GM23338 (cell line): ENCODE measurements at regions not wholly inside any gene's neighbourhood (a gene's known extent, or its start where the extent isn't known, plus 50 kb on each side); places are given as distances from the start of the nearest gene placed in this dataset.

Source experiments
- ATAC-seq: fragments of 200-7000 bp; cut with Tn5 transposase; 3 replicates; pipeline ENCODE4 v1.9.1; 2020
- DNase-seq: peaks from one replicate; pipeline ENCODE4 v3.0.0-alpha.2; 2015; ENCODE audit warnings: low spot score
- H2AFZ ChIP-seq: fragments of 200-600 bp; sonication (generic); 2 replicates; pipeline ENCODE4 v1.8.0; 2016; ENCODE audit warnings: antibody characterized with exemption, mild to moderate bottlenecking, moderate library complexity
- H3F3A ChIP-seq: fragments of 200-600 bp; sonication (generic); replicated peaks from 2 replicates; pipeline ENCODE4 v1.8.0; 2017; ENCODE audit warnings: antibody characterized with exemption, mixed run types, low read depth
- H3K27ac ChIP-seq: fragments of 200-600 bp; sonication (generic); 2 replicates; pipeline ENCODE4 v1.6.1; 2016; ENCODE audit warnings: low read depth
- H3K27me3 ChIP-seq: fragments of 200-600 bp; sonication (generic); 2 replicates; pipeline ENCODE4 v1.8.0; 2016; ENCODE audit warnings: mild to moderate bottlenecking, mixed run types, moderate library complexity; ENCODE audit not compliant: insufficient read depth
- H3K36me3 ChIP-seq: fragments of 200-600 bp; sonication (generic); 2 replicates; pipeline ENCODE4 v1.8.0; 2016; ENCODE audit warnings: mild to moderate bottlenecking; ENCODE audit not compliant: insufficient read depth
- H3K4me1 ChIP-seq: fragments of 200-600 bp; sonication (generic); 2 replicates; pipeline ENCODE4 v1.8.0; 2016; ENCODE audit warnings: mild to moderate bottlenecking, moderate library complexity; ENCODE audit not compliant: insufficient read depth
- H3K4me2 ChIP-seq: fragments of 200-600 bp; sonication (generic); 2 replicates; pipeline ENCODE4 v1.7.1; 2017; ENCODE audit warnings: mixed run types
- H3K4me3 ChIP-seq: fragments of 200-600 bp; sonication (generic); 2 replicates; pipeline ENCODE4 v1.6.1; 2016; ENCODE audit warnings: mixed run types
- H3K79me2 ChIP-seq: fragments of 200-600 bp; sonication (generic); replicated peaks from 2 replicates; pipeline ENCODE4 v1.8.0; 2017; ENCODE audit warnings: mild to moderate bottlenecking; ENCODE audit not compliant: insufficient read depth
- H3K9me2 ChIP-seq: fragments of 200-600 bp; sonication (generic); 2 replicates; pipeline ENCODE4 v1.8.0; 2017; ENCODE audit not compliant: insufficient read depth
- H4K20me1 ChIP-seq: fragments of 200-600 bp; sonication (generic); replicated peaks from 2 replicates; pipeline ENCODE4 v1.8.0; 2017; ENCODE audit warnings: mild to moderate bottlenecking; ENCODE audit not compliant: insufficient read depth
- H3K27ac Mint-ChIP-seq: 2 replicates; pipeline ENCODE4 v1.8.0; 2020; ENCODE audit warnings: inconsistent platforms, mild to moderate bottlenecking, moderate library complexity, mixed read lengths
- H3K27me3 Mint-ChIP-seq: 3 replicates; pipeline ENCODE4 v1.8.0; 2022; ENCODE audit warnings: low read depth, mild to moderate bottlenecking, moderate library complexity, mixed read lengths, inconsistent platforms; ENCODE audit not compliant: insufficient read depth, poor library complexity
- H3K36me3 Mint-ChIP-seq: 3 replicates; pipeline ENCODE4 v1.8.0; 2021; ENCODE audit warnings: low read depth, mild to moderate bottlenecking, inconsistent platforms, moderate library complexity, mixed read lengths
- H3K4me1 Mint-ChIP-seq: 3 replicates; pipeline ENCODE4 v1.8.0; 2020; ENCODE audit warnings: mild to moderate bottlenecking, inconsistent platforms, mixed read lengths
- H3K4me3 Mint-ChIP-seq: 3 replicates; pipeline ENCODE4 v1.8.0; 2021; ENCODE audit warnings: moderate library complexity, mild to moderate bottlenecking, inconsistent platforms, mixed read lengths
- H3K9me3 Mint-ChIP-seq: 3 replicates; pipeline ENCODE4 v1.8.0; 2020; ENCODE audit warnings: moderate library complexity, mild to moderate bottlenecking, inconsistent platforms, mixed read lengths
- CREB1 ChIP-seq: fragments of 250-450 bp; sonication (Bioruptor Pico); IDR thresholded peaks from 2 replicates; pipeline ENCODE4 v1.5.0; 2020; ENCODE audit warnings: low read depth, mild to moderate bottlenecking, moderate library complexity
- EZH2 ChIP-seq: fragments of 200-600 bp; sonication (generic); IDR thresholded peaks from one replicate; pipeline ENCODE4 v1.8.0; 2017; ENCODE audit warnings: antibody characterized with exemption, mild to moderate bottlenecking, low read depth; ENCODE audit not compliant: unreplicated experiment
- EZH2phosphoT487 ChIP-seq: fragments of 200-600 bp; sonication (generic); IDR thresholded peaks from one replicate; pipeline ENCODE4 v1.8.1; 2018; ENCODE audit warnings: antibody characterized with exemption; ENCODE audit not compliant: unreplicated experiment
- JUNB ChIP-seq: IDR thresholded peaks from one replicate; pipeline ENCODE4 v1.6.1; 2016; ENCODE audit warnings: antibody characterized with exemption; ENCODE audit not compliant: unreplicated experiment
- NANOG ChIP-seq: IDR thresholded peaks from 2 replicates; pipeline ENCODE4 v1.6.1; 2016; ENCODE audit warnings: antibody characterized with exemption, borderline replicate concordance
- POLR2AphosphoS5 ChIP-seq: IDR thresholded peaks from 2 replicates; pipeline ENCODE4 v1.6.1; 2016; ENCODE audit warnings: antibody characterized with exemption, low read depth
- ZNF114 ChIP-seq: fragments of 250-450 bp; sonication (Bioruptor Pico); IDR thresholded peaks from 2 replicates; pipeline ENCODE4 v1.5.0; 2020; ENCODE audit warnings: mild to moderate bottlenecking, moderate library complexity
- ZNF331 ChIP-seq: fragments of 250-450 bp; sonication (Bioruptor Pico); IDR thresholded peaks from 2 replicates; pipeline ENCODE4 v1.5.0; 2020; ENCODE audit warnings: low read depth, mild to moderate bottlenecking, moderate library complexity
- TF ChIP-seq, protein P1 (sequence below), 2 experiments: fragments of 200-600 bp in 1 of 2; sonication (generic) in 1 of 2; conservative IDR thresholded peaks; 2 replicates each; pipeline versions ENCODE4 v1.5.1 to v1.6.1; 2016 to 2017; ENCODE audit warnings: antibody characterized with exemption in 2 of 2, low read depth in 2 of 2, mild to moderate bottlenecking in 2 of 2, moderate library complexity in 1 of 2
- TF ChIP-seq, protein P2 (sequence below): IDR thresholded peaks from 2 replicates; pipeline ENCODE4 v1.6.1; 2016; ENCODE audit warnings: antibody characterized with exemption
- TF ChIP-seq, protein P3 (sequence below): IDR thresholded peaks from one replicate; pipeline ENCODE4 v1.6.1; 2018; ENCODE audit warnings: antibody characterized with exemption; ENCODE audit not compliant: unreplicated experiment

DNA sequence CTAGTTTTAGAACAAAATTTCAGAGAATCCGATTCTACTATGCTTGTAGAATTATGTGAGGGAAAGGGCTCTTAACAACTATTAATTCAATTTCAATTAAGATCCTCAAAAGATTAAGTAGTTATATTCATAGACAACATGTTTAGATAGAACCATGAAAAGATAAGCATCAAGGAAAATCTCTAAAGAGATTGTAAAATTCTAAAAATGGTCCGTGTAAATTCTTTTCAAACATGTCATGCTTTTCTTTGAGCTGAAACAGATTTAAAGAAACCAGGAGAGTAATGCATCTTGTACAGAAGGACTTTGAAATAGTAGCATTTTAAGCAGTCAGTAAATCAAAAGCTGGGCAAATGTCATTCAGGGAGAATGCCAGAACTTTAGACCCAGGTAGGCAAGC lies 1080.6 kb upstream of the B3GALT2 start (continued):
- TF ChIP-seq, protein P1, sequence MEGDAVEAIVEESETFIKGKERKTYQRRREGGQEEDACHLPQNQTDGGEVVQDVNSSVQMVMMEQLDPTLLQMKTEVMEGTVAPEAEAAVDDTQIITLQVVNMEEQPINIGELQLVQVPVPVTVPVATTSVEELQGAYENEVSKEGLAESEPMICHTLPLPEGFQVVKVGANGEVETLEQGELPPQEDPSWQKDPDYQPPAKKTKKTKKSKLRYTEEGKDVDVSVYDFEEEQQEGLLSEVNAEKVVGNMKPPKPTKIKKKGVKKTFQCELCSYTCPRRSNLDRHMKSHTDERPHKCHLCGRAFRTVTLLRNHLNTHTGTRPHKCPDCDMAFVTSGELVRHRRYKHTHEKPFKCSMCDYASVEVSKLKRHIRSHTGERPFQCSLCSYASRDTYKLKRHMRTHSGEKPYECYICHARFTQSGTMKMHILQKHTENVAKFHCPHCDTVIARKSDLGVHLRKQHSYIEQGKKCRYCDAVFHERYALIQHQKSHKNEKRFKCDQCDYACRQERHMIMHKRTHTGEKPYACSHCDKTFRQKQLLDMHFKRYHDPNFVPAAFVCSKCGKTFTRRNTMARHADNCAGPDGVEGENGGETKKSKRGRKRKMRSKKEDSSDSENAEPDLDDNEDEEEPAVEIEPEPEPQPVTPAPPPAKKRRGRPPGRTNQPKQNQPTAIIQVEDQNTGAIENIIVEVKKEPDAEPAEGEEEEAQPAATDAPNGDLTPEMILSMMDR (conservative IDR thresholded peaks at IDR 0.05; ENCODE audit: low read depth in 2 of 2), result no peak
- no peak for TF ChIP-seq NANOG
- no peak for TF ChIP-seq ZNF114 (CRISPR knock-in tag)
- TF ChIP-seq, protein P2, sequence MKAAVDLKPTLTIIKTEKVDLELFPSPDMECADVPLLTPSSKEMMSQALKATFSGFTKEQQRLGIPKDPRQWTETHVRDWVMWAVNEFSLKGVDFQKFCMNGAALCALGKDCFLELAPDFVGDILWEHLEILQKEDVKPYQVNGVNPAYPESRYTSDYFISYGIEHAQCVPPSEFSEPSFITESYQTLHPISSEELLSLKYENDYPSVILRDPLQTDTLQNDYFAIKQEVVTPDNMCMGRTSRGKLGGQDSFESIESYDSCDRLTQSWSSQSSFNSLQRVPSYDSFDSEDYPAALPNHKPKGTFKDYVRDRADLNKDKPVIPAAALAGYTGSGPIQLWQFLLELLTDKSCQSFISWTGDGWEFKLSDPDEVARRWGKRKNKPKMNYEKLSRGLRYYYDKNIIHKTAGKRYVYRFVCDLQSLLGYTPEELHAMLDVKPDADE, result no peak
- TF ChIP-seq ZNF331 (CRISPR knock-in tag), result no peak

DNA sequence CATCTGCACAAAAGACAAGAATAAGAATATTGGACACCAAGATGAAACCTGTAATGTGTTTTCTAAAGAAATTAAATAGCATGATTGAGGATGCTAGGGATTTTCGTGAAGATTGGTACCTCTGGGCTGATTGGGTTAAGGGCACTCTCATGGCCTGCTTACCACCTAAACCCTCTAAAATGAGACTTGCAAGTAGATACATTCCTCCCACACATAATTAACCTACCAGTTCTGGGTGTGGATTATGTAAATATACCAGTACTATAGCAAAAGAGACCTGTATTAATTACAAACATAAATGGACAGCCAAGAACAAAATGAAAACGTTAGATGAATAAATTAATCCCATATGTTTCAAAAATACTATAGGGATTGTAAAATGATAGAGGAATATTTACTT lies 1069.6 kb upstream of the B3GALT2 start:
- Histone ChIP-seq H3K4me3 (no peak overlapping the region), H3K4me1 (no peaks in the 10 kb centered on the region), H3K4me2 (no peak overlapping the region), H4K20me1 (no peaks in the 10 kb centered on the region), H3K9me2 (peaks cover 3% of the 10 kb centered on the region; the same call in 1 of the 2 replicates), H3K36me3 (no peaks in the 10 kb centered on the region), H2AFZ (no peak overlapping the region), H3K79me2 (no peaks in the 10 kb centered on the region), H3F3A (no peaks in the 10 kb centered on the region), H3K27me3 (no peaks in the 10 kb centered on the region), H3K27ac (no peak overlapping the region)
- ATAC-seq (no peak), DNase-seq (no peak)
- Mint-ChIP-seq H3K9me3 (no peaks in the 10 kb centered on the region), H3K27me3 (no peaks in the 10 kb centered on the region), H3K4me3 (no peak overlapping the region), H3K4me1 (no peaks in the 10 kb centered on the region), H3K27ac (no peak overlapping the region), H3K36me3 (no peaks in the 10 kb centered on the region)
- TF ChIP-seq EZH2, result no peak
- TF ChIP-seq, protein P3, sequence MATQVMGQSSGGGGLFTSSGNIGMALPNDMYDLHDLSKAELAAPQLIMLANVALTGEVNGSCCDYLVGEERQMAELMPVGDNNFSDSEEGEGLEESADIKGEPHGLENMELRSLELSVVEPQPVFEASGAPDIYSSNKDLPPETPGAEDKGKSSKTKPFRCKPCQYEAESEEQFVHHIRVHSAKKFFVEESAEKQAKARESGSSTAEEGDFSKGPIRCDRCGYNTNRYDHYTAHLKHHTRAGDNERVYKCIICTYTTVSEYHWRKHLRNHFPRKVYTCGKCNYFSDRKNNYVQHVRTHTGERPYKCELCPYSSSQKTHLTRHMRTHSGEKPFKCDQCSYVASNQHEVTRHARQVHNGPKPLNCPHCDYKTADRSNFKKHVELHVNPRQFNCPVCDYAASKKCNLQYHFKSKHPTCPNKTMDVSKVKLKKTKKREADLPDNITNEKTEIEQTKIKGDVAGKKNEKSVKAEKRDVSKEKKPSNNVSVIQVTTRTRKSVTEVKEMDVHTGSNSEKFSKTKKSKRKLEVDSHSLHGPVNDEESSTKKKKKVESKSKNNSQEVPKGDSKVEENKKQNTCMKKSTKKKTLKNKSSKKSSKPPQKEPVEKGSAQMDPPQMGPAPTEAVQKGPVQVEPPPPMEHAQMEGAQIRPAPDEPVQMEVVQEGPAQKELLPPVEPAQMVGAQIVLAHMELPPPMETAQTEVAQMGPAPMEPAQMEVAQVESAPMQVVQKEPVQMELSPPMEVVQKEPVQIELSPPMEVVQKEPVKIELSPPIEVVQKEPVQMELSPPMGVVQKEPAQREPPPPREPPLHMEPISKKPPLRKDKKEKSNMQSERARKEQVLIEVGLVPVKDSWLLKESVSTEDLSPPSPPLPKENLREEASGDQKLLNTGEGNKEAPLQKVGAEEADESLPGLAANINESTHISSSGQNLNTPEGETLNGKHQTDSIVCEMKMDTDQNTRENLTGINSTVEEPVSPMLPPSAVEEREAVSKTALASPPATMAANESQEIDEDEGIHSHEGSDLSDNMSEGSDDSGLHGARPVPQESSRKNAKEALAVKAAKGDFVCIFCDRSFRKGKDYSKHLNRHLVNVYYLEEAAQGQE, result no peak
- TF ChIP-seq ZNF114 (CRISPR knock-in tag), result no peak
- TF ChIP-seq NANOG, result no peak
- TF ChIP-seq, protein P1 (conservative IDR thresholded peaks at IDR 0.05; ENCODE audit: low read depth in 2 of 2), result no peak
- TF ChIP-seq JUNB, result no peak
- TF ChIP-seq CREB1, result no peak
- TF ChIP-seq POLR2AphosphoS5, result no peak
- no peak for TF ChIP-seq EZH2phosphoT487
